ENCODE measurements at regions not wholly inside any gene's neighbourhood (a gene's known extent, or its start where the extent isn't known, plus 50 kb on each side); places are given as distances from the start of the nearest gene placed in this dataset.

DNA sequence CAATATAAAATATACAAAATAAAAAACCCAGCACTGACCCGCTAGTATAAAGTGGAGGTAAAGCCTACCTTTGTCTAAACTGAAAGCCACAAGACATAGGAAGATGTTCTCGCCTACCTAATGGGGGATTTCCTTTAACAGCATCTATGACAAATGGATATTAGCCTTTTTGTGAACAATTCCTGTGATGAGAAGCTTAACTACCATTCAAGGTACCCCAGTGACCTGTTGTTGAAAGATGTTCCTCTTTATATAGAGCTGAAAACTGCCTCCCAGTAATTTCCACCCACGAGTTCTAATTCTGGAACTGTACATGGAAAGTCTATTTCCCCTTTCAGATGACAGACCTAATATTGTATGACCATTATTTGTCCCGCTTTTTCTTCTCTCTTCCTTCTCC, 109.8 kb upstream of the RASGRP1 start:
- no peak for TF ChIP-seq CTCF (IDR thresholded peaks at IDR 0.05; ENCODE audit: low read depth, low read length)
- H3K4me3 ChIP-seq (ENCODE audit: low read depth, low read length) = no peak overlapping the region

DNA sequence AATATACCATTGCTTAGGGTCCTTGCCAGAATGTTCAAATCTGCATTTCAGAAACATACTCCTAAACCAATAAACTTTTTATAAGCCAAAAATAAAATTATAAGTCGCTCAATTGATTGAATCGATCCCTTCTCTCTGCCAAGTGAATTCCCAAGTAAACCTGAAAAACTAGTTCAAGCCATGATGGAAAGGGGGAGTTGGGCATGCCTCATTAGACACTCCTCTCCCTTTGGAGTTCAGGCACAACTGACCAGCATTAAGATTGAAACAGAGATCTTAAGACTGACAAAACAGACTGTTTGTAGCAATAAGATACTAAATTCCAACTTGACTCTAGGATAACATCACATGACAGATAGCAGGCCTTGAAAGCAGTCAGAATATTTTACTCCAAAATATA, 113.7 kb upstream of the RASGRP1 start:
- H3K4me3 ChIP-seq (ENCODE audit: low read depth, low read length) = no peak overlapping the region
- TF ChIP-seq CTCF (IDR thresholded peaks at IDR 0.05; ENCODE audit: low read depth, low read length) = no peak

DNA sequence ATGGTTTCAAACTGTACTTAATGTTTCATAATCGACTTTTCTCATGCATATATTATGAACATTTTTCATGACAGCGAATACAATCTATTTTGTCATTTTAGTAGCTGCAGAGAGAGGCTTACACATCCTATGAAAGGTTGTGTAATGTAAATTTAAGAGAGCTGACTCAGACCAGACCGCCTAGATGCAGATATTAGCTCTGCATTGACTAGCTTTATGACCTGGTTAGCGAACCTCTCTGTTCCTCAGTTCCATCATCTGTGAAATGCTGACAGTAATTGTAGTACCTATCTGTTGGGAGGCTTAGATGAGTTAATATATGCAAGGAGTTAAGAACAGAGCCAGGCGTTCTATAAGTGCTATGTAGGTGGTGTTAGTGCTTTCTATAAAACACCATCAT, 116.2 kb upstream of the RASGRP1 start:
- H3K4me3 ChIP-seq (ENCODE audit: low read depth, low read length) = no peak overlapping the region
- no peak for TF ChIP-seq CTCF (IDR thresholded peaks at IDR 0.05; ENCODE audit: low read depth, low read length)

GRCh38 chr15:38682363-38682762, 117.7 kb upstream of the RASGRP1 start:
- H3K4me3 ChIP-seq (ENCODE audit: low read depth, low read length) = no peak overlapping the region
- TF ChIP-seq CTCF (IDR thresholded peaks at IDR 0.05; ENCODE audit: low read depth, low read length) = no peak

DNA sequence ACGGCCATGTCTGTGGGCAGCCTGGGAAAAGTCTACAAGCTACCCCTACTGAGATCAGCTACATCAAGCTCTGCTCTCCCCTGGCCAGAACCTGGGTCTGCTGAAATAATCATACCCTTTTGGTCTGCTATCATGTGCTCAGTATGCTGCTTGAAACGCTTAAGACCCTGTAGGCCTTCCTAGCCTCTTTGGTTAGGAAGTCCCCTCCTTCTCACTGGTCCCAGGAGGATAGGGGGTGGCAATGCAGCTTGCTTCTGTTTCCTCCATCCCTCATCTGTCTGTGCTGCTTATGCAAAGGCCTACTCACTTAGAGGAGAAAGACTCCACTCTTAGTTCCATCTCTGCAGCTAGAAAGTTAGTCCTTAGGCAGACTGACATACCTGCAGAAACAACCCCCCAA, 118.2 kb upstream of the RASGRP1 start:
- no peak overlapping the region for H3K4me3 ChIP-seq (ENCODE audit: low read depth, low read length)
- no peak for TF ChIP-seq CTCF (IDR thresholded peaks at IDR 0.05; ENCODE audit: low read depth, low read length)

DNA sequence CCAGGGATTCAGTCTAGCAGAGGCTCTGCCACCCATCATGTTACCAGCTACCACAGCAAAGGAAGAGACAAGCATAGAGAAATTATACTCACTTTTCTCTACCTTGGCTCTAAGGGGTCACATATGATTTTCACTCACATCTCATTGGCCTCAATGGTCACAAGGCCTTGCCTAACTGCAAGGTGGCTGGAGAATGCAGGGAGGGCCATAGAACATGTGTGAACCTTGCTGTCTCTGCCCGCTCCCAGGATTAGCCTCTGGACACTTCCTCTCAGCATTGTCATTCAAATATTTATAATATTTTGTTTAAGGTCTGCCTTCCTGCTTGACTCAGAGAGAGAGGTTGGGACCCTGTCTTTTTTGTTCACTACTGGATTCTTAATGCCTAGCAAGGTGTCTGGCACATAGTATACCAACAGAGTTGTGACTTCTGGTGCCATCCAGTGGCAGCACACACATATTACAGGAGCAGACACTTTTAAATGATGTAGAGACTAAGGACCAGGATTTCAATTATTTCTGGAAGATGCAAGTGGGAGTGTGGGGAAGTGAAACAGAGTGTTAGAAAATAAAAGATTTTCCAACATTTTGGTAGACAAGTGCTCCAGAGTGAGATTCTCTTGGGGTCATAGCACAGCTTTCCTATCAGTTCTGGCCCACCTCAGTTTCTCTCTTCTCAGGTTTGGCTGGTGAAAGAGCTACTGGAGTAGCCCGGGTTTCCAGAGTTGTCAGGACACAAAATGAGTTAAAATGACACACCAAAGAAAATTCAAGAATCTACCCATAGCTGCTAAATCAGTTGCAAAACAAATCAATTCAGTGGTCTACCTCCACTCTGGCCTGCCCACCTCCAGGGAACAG, 119.0 kb upstream of the RASGRP1 start:
- TF ChIP-seq CTCF (IDR thresholded peaks at IDR 0.05; ENCODE audit: low read depth, low read length) = peak; percentile 70
- no peak overlapping the region for H3K4me3 ChIP-seq (ENCODE audit: low read depth, low read length)

GRCh38 chr15:38684440-38685010, 119.9 kb upstream of the RASGRP1 start:
- H3K4me3 ChIP-seq (ENCODE audit: low read depth, low read length) = no peak overlapping the region
- no peak for TF ChIP-seq CTCF (IDR thresholded peaks at IDR 0.05; ENCODE audit: low read depth, low read length)

All from WI38 (cell line).